ENCODE measurements at regions not wholly inside any gene's neighbourhood (a gene's known extent, or its start where the extent isn't known, plus 50 kb on each side); places are given as distances from the start of the nearest gene placed in this dataset.

GRCh38 chr1:238895911-238896310 is 490.5 kb upstream of the CHRM3 start:
- DNase-seq (ENCODE audit: low read depth, low spot score) (no peak), FAIRE-seq (no peak)
- no peaks in the 10 kb centered on the region for H4K20me1 ChIP-seq (replicated peaks; ENCODE audit: control insufficient read depth, extremely low read depth, insufficient read depth, low read length)
- H3K27me3 ChIP-seq (ENCODE audit: control insufficient read depth in 2 of 2, insufficient read depth in 2 of 2, low read length in 2 of 2), result no peaks in the 10 kb centered on the region
- H3K4me2 ChIP-seq (ENCODE audit: insufficient read depth, low read length), result no peak overlapping the region
- H3K9me3 ChIP-seq (replicated peaks; ENCODE audit: control insufficient read depth, insufficient read depth, low read length), result peaks cover 2% of the 10 kb centered on the region
- H3K27ac ChIP-seq (ENCODE audit: insufficient read depth, low read depth, low read length), result no peak overlapping the region
- no peaks in the 10 kb centered on the region for H3K79me2 ChIP-seq (ENCODE audit: control insufficient read depth, insufficient read depth, low read length)
- no peak for TF ChIP-seq MYC (IDR thresholded peaks at IDR 0.05; ENCODE audit: low read depth, low read length)
- no peak for TF ChIP-seq EZH2 (IDR thresholded peaks at IDR 0.05; ENCODE audit: borderline replicate concordance, low read depth, low read length, severe bottlenecking)
- TF ChIP-seq FOS (IDR thresholded peaks at IDR 0.05; ENCODE audit: borderline replicate concordance, insufficient read depth, low read length), result no peak
- no peak for TF ChIP-seq POLR2A (IDR thresholded peaks at IDR 0.05; ENCODE audit: low read depth, low read length)
- no peak for TF ChIP-seq POLR2AphosphoS5 (IDR thresholded peaks at IDR 0.05; ENCODE audit: insufficient read depth, low read depth, low read length)
- TF ChIP-seq GATA2 (IDR thresholded peaks at IDR 0.05; ENCODE audit: insufficient read depth, insufficient read length, low read depth, low read length), result no peak
- TF ChIP-seq, protein P1, sequence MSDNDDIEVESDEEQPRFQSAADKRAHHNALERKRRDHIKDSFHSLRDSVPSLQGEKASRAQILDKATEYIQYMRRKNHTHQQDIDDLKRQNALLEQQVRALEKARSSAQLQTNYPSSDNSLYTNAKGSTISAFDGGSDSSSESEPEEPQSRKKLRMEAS (IDR thresholded peaks at IDR 0.05; ENCODE audit: insufficient read depth, insufficient read length), result no peak
- no peak for TF ChIP-seq CTCF (IDR thresholded peaks at IDR 0.05; ENCODE audit: extremely low read depth in 1 of 2, insufficient read depth in 1 of 2, low read depth in 1 of 2, low read length in 2 of 2)
- TF ChIP-seq JUN (IDR thresholded peaks at IDR 0.05; ENCODE audit: borderline replicate concordance, insufficient read depth, insufficient read length, low read depth), result no peak
- no peaks in the 10 kb centered on the region for H3K36me3 ChIP-seq (ENCODE audit: control insufficient read depth in 2 of 2, extremely low read depth in 1 of 2, insufficient read depth in 2 of 2, low read length in 2 of 2)
- ChIA-PET CTCF (no interaction called here), POLR2A (no interaction called here)
- no peaks in the 10 kb centered on the region for H3K9me1 ChIP-seq (replicated peaks; ENCODE audit: control insufficient read depth, extremely low read depth, insufficient read depth, low read length)
- no TSS peak for BruUV-seq (replicated peaks)
- H3K9ac ChIP-seq (replicated peaks; ENCODE audit: extremely low read depth, insufficient read depth, low read length), result no peak overlapping the region
- H3K4me1 ChIP-seq (ENCODE audit: control insufficient read depth, extremely low read depth, insufficient read depth, low read length), result no peaks in the 10 kb centered on the region
- dilution Hi-C loops (cut with MboI; ENCODE audit: extremely low pct_ligation_motif_present, low sequenced_read_pairs) (no loop called here), intact Hi-C loops (cut with micrococcal nuclease) (no loop called here)
- H2AFZ ChIP-seq (ENCODE audit: low read depth, low read length), result no peak overlapping the region
- no peak overlapping the region for H3K4me3 ChIP-seq (replicated peaks in 1 of 3; ENCODE audit: insufficient read depth in 1 of 3, low read depth in 1 of 3, low read length in 3 of 3)

All from endothelial cell of umbilical vein (primary cell).